ENCODE measurements at regions not wholly inside any gene's neighbourhood (a gene's known extent, or its start where the extent isn't known, plus 50 kb on each side); places are given as distances from the start of the nearest gene placed in this dataset.

GRCh38 chr1:112267929-112268328, 128.1 kb upstream of the CTTNBP2NL start:
- TF ChIP-seq CTCF (conservative IDR thresholded peaks at IDR 0.05) (no peak), EZH2 (IDR thresholded peaks at IDR 0.05; ENCODE audit: low read depth) (no peak)
